ENCODE measurements at regions not wholly inside any gene's neighbourhood (a gene's known extent, or its start where the extent isn't known, plus 50 kb on each side); places are given as distances from the start of the nearest gene placed in this dataset.

DNA sequence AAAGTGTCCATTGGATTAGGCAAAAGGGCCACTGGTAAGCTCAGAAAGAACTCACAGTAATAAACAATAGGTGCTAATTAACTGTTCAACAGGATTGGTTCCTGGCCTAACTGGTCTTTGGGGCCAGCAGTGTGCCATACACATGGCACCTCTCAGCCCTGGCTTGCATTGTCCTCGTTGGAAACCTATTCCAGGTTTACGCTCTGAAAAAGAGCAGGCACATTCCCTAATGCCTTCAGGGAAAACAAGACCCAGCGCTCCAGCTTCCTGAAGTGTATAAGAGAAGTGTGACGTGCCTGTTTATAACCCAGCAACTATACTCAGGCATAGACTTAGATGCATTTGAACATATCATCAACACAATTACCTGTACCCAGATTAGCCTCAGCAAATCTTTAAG lies 51.9 kb upstream of the RBM47 start:
- TF ChIP-seq, protein P1, sequence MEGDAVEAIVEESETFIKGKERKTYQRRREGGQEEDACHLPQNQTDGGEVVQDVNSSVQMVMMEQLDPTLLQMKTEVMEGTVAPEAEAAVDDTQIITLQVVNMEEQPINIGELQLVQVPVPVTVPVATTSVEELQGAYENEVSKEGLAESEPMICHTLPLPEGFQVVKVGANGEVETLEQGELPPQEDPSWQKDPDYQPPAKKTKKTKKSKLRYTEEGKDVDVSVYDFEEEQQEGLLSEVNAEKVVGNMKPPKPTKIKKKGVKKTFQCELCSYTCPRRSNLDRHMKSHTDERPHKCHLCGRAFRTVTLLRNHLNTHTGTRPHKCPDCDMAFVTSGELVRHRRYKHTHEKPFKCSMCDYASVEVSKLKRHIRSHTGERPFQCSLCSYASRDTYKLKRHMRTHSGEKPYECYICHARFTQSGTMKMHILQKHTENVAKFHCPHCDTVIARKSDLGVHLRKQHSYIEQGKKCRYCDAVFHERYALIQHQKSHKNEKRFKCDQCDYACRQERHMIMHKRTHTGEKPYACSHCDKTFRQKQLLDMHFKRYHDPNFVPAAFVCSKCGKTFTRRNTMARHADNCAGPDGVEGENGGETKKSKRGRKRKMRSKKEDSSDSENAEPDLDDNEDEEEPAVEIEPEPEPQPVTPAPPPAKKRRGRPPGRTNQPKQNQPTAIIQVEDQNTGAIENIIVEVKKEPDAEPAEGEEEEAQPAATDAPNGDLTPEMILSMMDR (IDR thresholded peaks at IDR 0.05; ENCODE audit: extremely low read depth in 1 of 2, insufficient read depth in 1 of 2, low read depth in 1 of 2, low read length in 2 of 2): no peak
- TF ChIP-seq POLR2AphosphoS5 (IDR thresholded peaks at IDR 0.05; ENCODE audit: insufficient read depth, low read depth, low read length) (no peak), POLR2A (IDR thresholded peaks at IDR 0.05; ENCODE audit: low read depth, low read length) (no peak), MYC (IDR thresholded peaks at IDR 0.05; ENCODE audit: low read depth, low read length) (no peak), FOS (IDR thresholded peaks at IDR 0.05; ENCODE audit: borderline replicate concordance, insufficient read depth, low read length) (no peak), EZH2 (IDR thresholded peaks at IDR 0.05; ENCODE audit: borderline replicate concordance, low read depth, low read length, severe bottlenecking) (no peak), GATA2 (IDR thresholded peaks at IDR 0.05; ENCODE audit: insufficient read depth, insufficient read length, low read depth, low read length) (no peak), JUN (IDR thresholded peaks at IDR 0.05; ENCODE audit: borderline replicate concordance, insufficient read depth, insufficient read length, low read depth) (no peak)
- TF ChIP-seq, protein P2, sequence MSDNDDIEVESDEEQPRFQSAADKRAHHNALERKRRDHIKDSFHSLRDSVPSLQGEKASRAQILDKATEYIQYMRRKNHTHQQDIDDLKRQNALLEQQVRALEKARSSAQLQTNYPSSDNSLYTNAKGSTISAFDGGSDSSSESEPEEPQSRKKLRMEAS (IDR thresholded peaks at IDR 0.05; ENCODE audit: insufficient read depth, insufficient read length): no peak

Measured in endothelial cell of umbilical vein (primary cell).